ENCODE measurements at regions not wholly inside any gene's neighbourhood (a gene's known extent, or its start where the extent isn't known, plus 50 kb on each side); places are given as distances from the start of the nearest gene placed in this dataset.
"Not testable (repeated sequence)": the region's sequence is repeated elsewhere in the genome, so short reads cannot be mapped to it uniquely, and the experiment has no call there.

DNA sequence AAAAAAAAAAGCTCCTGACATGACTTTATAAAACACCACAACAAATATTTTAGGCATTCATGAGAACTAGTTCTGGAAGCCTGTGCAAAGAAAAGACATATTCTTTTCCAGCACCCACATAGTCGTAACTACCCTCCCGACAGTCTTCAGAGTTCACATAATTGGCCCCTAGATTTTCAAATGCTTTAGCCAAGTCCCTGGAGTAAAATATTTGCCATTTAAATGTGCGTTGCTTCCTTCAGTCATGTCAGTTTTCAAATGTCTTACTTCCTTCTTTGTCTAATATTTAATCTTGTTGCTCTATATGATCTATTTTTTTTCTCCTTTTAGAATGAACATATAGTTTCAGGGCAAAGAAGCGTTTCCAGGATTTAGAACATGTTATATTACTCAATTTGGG lies 66.8 kb upstream of the KRAS start:
- no peak overlapping the region for H3K4me3 Mint-ChIP-seq (ENCODE audit: low read depth, unreplicated experiment)
- TF ChIP-seq, protein P1, sequence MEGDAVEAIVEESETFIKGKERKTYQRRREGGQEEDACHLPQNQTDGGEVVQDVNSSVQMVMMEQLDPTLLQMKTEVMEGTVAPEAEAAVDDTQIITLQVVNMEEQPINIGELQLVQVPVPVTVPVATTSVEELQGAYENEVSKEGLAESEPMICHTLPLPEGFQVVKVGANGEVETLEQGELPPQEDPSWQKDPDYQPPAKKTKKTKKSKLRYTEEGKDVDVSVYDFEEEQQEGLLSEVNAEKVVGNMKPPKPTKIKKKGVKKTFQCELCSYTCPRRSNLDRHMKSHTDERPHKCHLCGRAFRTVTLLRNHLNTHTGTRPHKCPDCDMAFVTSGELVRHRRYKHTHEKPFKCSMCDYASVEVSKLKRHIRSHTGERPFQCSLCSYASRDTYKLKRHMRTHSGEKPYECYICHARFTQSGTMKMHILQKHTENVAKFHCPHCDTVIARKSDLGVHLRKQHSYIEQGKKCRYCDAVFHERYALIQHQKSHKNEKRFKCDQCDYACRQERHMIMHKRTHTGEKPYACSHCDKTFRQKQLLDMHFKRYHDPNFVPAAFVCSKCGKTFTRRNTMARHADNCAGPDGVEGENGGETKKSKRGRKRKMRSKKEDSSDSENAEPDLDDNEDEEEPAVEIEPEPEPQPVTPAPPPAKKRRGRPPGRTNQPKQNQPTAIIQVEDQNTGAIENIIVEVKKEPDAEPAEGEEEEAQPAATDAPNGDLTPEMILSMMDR (IDR thresholded peaks at IDR 0.05; ENCODE audit: unreplicated experiment), result no peak
- CTCF ChIA-PET, result interaction anchor here (0.6 kb wide), 1 partner anchor 606 kb away, joined by 3 read pairs; no protein-coding TSS in a partner anchor
- no peak for DNase-seq
- H3K4me1 Mint-ChIP-seq (ENCODE audit: low read depth, unreplicated experiment), result peaks cover 6% of the 10 kb centered on the region
- intact Hi-C loops (cut with micrococcal nuclease; ENCODE audit: unreplicated experiment), result no loop called here
- H3K27me3 Mint-ChIP-seq (ENCODE audit: unreplicated experiment), result no peaks in the 10 kb centered on the region
- peaks cover 4% of the 10 kb centered on the region for H3K36me3 Mint-ChIP-seq (ENCODE audit: insufficient read depth, unreplicated experiment)
- no peak overlapping the region for H3K27ac Mint-ChIP-seq (ENCODE audit: unreplicated experiment)
- H3K9me3 Mint-ChIP-seq (ENCODE audit: low read depth, unreplicated experiment), result no peaks in the 10 kb centered on the region
- BruUV-seq (replicated peaks), result no TSS peak

DNA sequence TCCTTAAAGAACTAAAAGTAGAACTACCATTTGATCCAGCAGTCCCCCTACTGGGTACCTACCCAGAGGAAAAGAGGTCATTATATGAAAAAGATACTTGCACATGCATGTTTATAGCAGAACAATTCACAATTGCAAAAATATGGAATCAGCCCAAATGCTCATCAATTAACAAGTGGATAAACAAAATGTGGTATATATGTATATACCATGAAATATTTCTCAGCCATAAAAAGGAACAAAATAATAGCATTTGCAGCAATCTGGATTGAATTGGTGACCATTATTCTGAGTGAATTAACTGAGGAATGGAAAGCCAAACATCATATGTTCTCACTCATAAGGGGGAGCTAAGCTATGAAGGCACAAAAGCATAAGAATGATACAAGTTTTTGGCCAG lies 64.7 kb upstream of the KRAS start:
- Mint-ChIP-seq H3K36me3 (ENCODE audit: insufficient read depth, unreplicated experiment) (peaks cover 4% of the 10 kb centered on the region), H3K9me3 (ENCODE audit: low read depth, unreplicated experiment) (no peaks in the 10 kb centered on the region), H3K27me3 (ENCODE audit: unreplicated experiment) (no peaks in the 10 kb centered on the region), H3K27ac (ENCODE audit: unreplicated experiment) (no peak overlapping the region), H3K4me1 (ENCODE audit: low read depth, unreplicated experiment) (no peaks in the 10 kb centered on the region), H3K4me3 (ENCODE audit: low read depth, unreplicated experiment) (no peak overlapping the region)
- no TSS peak for BruUV-seq (replicated peaks)
- no peak for DNase-seq
- CTCF ChIA-PET, result no interaction called here
- intact Hi-C loops (cut with micrococcal nuclease; ENCODE audit: unreplicated experiment), result no loop called here
- TF ChIP-seq, protein P1 (IDR thresholded peaks at IDR 0.05; ENCODE audit: unreplicated experiment), result no peak

DNA sequence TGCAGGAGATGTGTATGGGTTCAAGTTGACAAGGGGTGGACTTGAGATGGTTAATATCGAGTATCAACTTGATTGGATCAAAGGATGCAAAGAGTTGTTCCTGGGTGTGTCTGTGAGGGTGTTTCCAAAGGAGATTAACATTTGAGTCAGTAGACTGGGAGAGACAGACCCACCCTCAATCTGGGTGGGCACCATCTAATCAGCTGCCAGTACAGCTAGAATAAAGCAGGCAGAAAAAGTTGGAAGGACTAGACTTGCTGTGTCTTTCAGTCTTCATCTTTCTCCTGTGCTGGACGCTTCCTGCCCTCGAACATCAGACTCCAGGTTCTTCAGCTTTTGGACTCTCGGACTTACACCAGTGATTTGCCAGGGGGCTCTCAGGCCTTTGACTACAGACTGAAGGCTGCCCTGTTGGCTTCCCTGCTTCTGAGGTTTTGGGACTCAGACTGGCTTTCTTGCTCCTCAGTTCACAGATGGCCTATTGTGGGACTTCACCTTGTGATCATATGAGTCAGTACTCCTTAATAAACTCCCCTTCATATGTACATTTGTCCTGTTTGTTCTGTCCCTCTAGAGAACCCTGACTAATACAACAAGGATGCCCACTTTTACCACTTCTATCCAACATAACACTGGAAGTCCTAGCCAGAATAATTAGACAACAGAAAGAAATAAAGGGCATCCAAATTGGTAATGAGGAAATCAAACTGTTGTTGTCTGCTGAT lies 62.7 kb upstream of the KRAS start:
- H3K27ac Mint-ChIP-seq (ENCODE audit: unreplicated experiment); H3K4me1 Mint-ChIP-seq (ENCODE audit: low read depth, unreplicated experiment); H3K36me3 Mint-ChIP-seq (ENCODE audit: insufficient read depth, unreplicated experiment); BruUV-seq (replicated peaks); H3K9me3 Mint-ChIP-seq (ENCODE audit: low read depth, unreplicated experiment); H3K4me3 Mint-ChIP-seq (ENCODE audit: low read depth, unreplicated experiment); intact Hi-C loops (cut with micrococcal nuclease; ENCODE audit: unreplicated experiment); DNase-seq; H3K27me3 Mint-ChIP-seq (ENCODE audit: unreplicated experiment); CTCF ChIA-PET: not testable (repeated sequence)

DNA sequence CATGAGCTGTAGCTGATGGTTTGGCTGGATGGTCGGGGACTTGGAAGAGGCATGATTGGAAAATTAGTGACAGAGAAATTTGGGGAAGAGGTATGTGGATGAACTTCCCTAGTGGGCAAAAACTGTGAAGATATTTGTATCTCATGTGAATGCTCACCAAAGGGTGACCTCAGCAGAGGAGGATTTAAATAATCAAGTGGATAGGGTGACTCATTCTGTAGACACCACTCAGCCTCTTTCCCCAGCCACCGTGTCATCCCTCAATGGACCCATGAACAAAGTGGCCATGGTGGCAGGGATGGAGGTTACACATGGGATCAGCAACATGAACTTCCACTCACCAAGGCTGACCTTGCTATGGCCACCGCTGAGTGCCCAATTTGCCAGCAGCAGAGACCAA lies 60.8 kb upstream of the KRAS start:
- intact Hi-C loops (cut with micrococcal nuclease; ENCODE audit: unreplicated experiment), result no loop called here
- Mint-ChIP-seq H3K9me3 (ENCODE audit: low read depth, unreplicated experiment) (no peaks in the 10 kb centered on the region), H3K36me3 (ENCODE audit: insufficient read depth, unreplicated experiment) (peaks cover 4% of the 10 kb centered on the region), H3K4me3 (ENCODE audit: low read depth, unreplicated experiment) (no peak overlapping the region), H3K27me3 (ENCODE audit: unreplicated experiment) (peaks cover 11% of the 10 kb centered on the region), H3K27ac (ENCODE audit: unreplicated experiment) (no peak overlapping the region), H3K4me1 (ENCODE audit: low read depth, unreplicated experiment) (no peaks in the 10 kb centered on the region)
- CTCF ChIA-PET, result no interaction called here
- BruUV-seq (replicated peaks), result no TSS peak
- TF ChIP-seq, protein P1 (IDR thresholded peaks at IDR 0.05; ENCODE audit: unreplicated experiment), result no peak
- no peak for DNase-seq

DNA sequence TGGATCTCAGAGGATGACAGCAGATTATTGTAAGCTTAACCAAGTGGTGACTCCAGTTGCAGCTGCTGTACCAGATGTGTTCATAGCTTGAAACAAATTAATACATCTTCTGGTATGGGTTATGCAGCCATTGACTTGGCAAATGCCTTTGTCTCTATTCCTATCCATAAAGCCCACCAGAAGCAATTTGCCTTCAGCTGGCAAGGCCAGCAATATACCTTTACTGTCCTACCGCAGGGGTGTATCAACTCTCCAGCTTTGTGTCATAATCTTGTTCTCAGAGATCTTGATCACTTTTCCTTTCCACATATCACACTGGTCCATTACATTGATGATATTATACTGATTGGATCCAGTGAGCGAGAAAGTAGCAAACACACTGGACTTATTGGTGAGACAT lies 59.3 kb upstream of the KRAS start:
- H3K4me1 Mint-ChIP-seq (ENCODE audit: low read depth, unreplicated experiment); BruUV-seq (replicated peaks); H3K9me3 Mint-ChIP-seq (ENCODE audit: low read depth, unreplicated experiment); DNase-seq; H3K4me3 Mint-ChIP-seq (ENCODE audit: low read depth, unreplicated experiment); H3K36me3 Mint-ChIP-seq (ENCODE audit: insufficient read depth, unreplicated experiment); CTCF ChIA-PET; H3K27ac Mint-ChIP-seq (ENCODE audit: unreplicated experiment); intact Hi-C loops (cut with micrococcal nuclease; ENCODE audit: unreplicated experiment): not testable (repeated sequence)
- peaks cover 25% of the 10 kb centered on the region for H3K27me3 Mint-ChIP-seq (ENCODE audit: unreplicated experiment)
